Activated CD8-positive, alpha-beta T cell treated with anti-CD3 and anti-CD28 coated beads for 36 hours (primary cell): ENCODE measurements at regions not wholly inside any gene's neighbourhood (a gene's known extent, or its start where the extent isn't known, plus 50 kb on each side); places are given as distances from the start of the nearest gene placed in this dataset.

ENCODE experiments used
- ATAC-seq: fragments of 200-7000 bp; cut with Tn5 transposase; one replicate; pipeline ENCODE4 v1.10.0; 2021; ENCODE audit warnings: mild to moderate bottlenecking, moderate library complexity
- CTCF ChIA-PET: fragments of 350-600 bp; sonication (Branson Sonifier 250); formaldehyde crosslinking; loops from one replicate; lab custom pipeline; 2021; ENCODE audit warnings: antibody characterized with exemption; lab: Charles Lee
- POLR2A ChIA-PET: fragments of 350-600 bp; sonication (Branson Sonifier 250); formaldehyde crosslinking; loops from one replicate; lab custom pipeline; 2021; ENCODE audit warnings: antibody characterized with exemption; lab: Charles Lee
- DNase-seq: peaks from one replicate; pipeline ENCODE4 v3.0.0-alpha.2; 2020
- H3K27ac Mint-ChIP-seq: one replicate; pipeline ENCODE4 v1.8.0; 2021; ENCODE audit warnings: mild to moderate bottlenecking, mixed read lengths
- H3K27me3 Mint-ChIP-seq: one replicate; pipeline ENCODE4 v1.8.0; 2021; ENCODE audit warnings: mixed read lengths
- H3K36me3 Mint-ChIP-seq: one replicate; pipeline ENCODE4 v1.8.0; 2021; ENCODE audit warnings: low read depth, mixed read lengths
- H3K4me1 Mint-ChIP-seq: one replicate; pipeline ENCODE4 v1.8.0; 2021; ENCODE audit warnings: low read depth, mixed read lengths
- H3K4me3 Mint-ChIP-seq: one replicate; pipeline ENCODE4 v1.8.0; 2021; ENCODE audit warnings: mild to moderate bottlenecking, moderate library complexity, mixed read lengths
- H3K9me3 Mint-ChIP-seq: one replicate; pipeline ENCODE4 v1.8.0; 2021; ENCODE audit warnings: mixed read lengths
- CTCF ChIP-seq: fragments of 200-600 bp; IDR thresholded peaks from one replicate; pipeline ENCODE4 v1.8.0; 2022; ENCODE audit warnings: antibody characterized with exemption, mild to moderate bottlenecking
- intact Hi-C: fragments of 100-400 bp; cut with micrococcal nuclease; formaldehyde crosslinking; loops from one replicate; pipeline ENCODE4 v1.10.0; 2022

- peaks cover 8% of the 10 kb centered on the region for H3K9me3 Mint-ChIP-seq
- intact Hi-C loops: no loop called here
- TF ChIP-seq CTCF: no peak
- H3K4me3 Mint-ChIP-seq: no peak overlapping the region
- CTCF ChIA-PET: interaction anchor here (0.6 kb wide), 1 partner anchor 1925 kb away, joined by 4 read pairs; no protein-coding TSS in a partner anchor
- H3K4me1 Mint-ChIP-seq: no peaks in the 10 kb centered on the region
- no peaks in the 10 kb centered on the region for H3K27me3 Mint-ChIP-seq
- no peak for ATAC-seq
- DNase-seq: no peak
- POLR2A ChIA-PET: no interaction called here
- H3K27ac Mint-ChIP-seq: no peak overlapping the region
- no peaks in the 10 kb centered on the region for H3K36me3 Mint-ChIP-seq
Measured at GRCh38 chr5:105903069-105903468, 1767.7 kb downstream of the EFNA5 start.

- no peak for TF ChIP-seq CTCF
- ChIA-PET POLR2A (interaction anchor here (0.6 kb wide), 1 partner anchor 227 kb away, joined by 6 read pairs; no protein-coding TSS in a partner anchor), CTCF (interaction anchor here (0.6 kb wide), 1 partner anchor 20 kb away, joined by 3 read pairs; no protein-coding TSS in a partner anchor)
- intact Hi-C loops: no loop called here
- Mint-ChIP-seq H3K36me3 (no peaks in the 10 kb centered on the region), H3K27me3 (no peaks in the 10 kb centered on the region), H3K4me1 (no peaks in the 10 kb centered on the region), H3K9me3 (peaks cover 6% of the 10 kb centered on the region), H3K27ac (no peak overlapping the region), H3K4me3 (no peak overlapping the region)
- ATAC-seq: no peak
- DNase-seq: no peak
Measured at GRCh38 chr5:105899726-105900125, 1771.0 kb downstream of the EFNA5 start.

- POLR2A ChIA-PET: no interaction called here
- Mint-ChIP-seq H3K9me3 (peaks cover 6% of the 10 kb centered on the region), H3K4me3 (no peak overlapping the region), H3K4me1 (no peaks in the 10 kb centered on the region), H3K27me3 (no peaks in the 10 kb centered on the region), H3K36me3 (no peaks in the 10 kb centered on the region), H3K27ac (no peak overlapping the region)
- intact Hi-C loops: no loop called here
- CTCF ChIA-PET: no interaction called here
- DNase-seq (no peak), ATAC-seq (no peak)
- no peak for TF ChIP-seq CTCF
Measured at GRCh38 chr5:105898183-105898582, 1772.6 kb downstream of the EFNA5 start.

GRCh38 chr5:105885266-105885665 is 1785.5 kb downstream of the EFNA5 start:
- CTCF ChIA-PET: no interaction called here
- no peaks in the 10 kb centered on the region for H3K27me3 Mint-ChIP-seq
- H3K4me1 Mint-ChIP-seq: no peaks in the 10 kb centered on the region
- peaks cover 3% of the 10 kb centered on the region for H3K9me3 Mint-ChIP-seq
- POLR2A ChIA-PET: no interaction called here
- intact Hi-C loops: no loop called here
- no peak for DNase-seq
- ATAC-seq: no peak
- H3K4me3 Mint-ChIP-seq: no peak overlapping the region
- TF ChIP-seq CTCF: no peak
- H3K36me3 Mint-ChIP-seq: no peaks in the 10 kb centered on the region
- H3K27ac Mint-ChIP-seq: no peak overlapping the region

- intact Hi-C loops: no loop called here
- CTCF ChIA-PET: no interaction called here
- no peak for ATAC-seq
- Mint-ChIP-seq H3K27ac (no peak overlapping the region), H3K27me3 (no peaks in the 10 kb centered on the region), H3K4me1 (no peaks in the 10 kb centered on the region), H3K36me3 (no peaks in the 10 kb centered on the region), H3K9me3 (peaks cover 5% of the 10 kb centered on the region), H3K4me3 (no peak overlapping the region)
- no peak for TF ChIP-seq CTCF
- DNase-seq: no peak
- POLR2A ChIA-PET: no interaction called here
Measured at GRCh38 chr5:105882956-105883481, 1787.7 kb downstream of the EFNA5 start.
